HTR-8/SVneo (cell line): ENCODE measurements at regions not wholly inside any gene's neighbourhood (a gene's known extent, or its start where the extent isn't known, plus 50 kb on each side); places are given as distances from the start of the nearest gene placed in this dataset.

Source experiments
- DNase-seq: peaks from one replicate; pipeline ENCODE4 v3.0.0; 2011; ENCODE audit warnings: low spot score, mixed read lengths; ENCODE audit not compliant: insufficient read length
- FAIRE-seq: peaks from 2 replicates; lab custom pipeline; 2011; peaks lifted over from hg19 to GRCh38; lab: Jason Lieb, UNC

- DNase-seq (no peak), FAIRE-seq (no peak)
These were observed 52.4 kb upstream of the PPM1B start for GRCh38 chr2:44116319-44116718.

GRCh38 chr2:44118257-44118656, 50.4 kb upstream of the PPM1B start:
- FAIRE-seq (peak; percentile 28), DNase-seq (no peak)
